Ascending aorta (tissue), 2 donors: ENCODE measurements at regions not wholly inside any gene's neighbourhood (a gene's known extent, or its start where the extent isn't known, plus 50 kb on each side); places are given as distances from the start of the nearest gene placed in this dataset.
"Not testable (repeated sequence)": the region's sequence is repeated elsewhere in the genome, so short reads cannot be mapped to it uniquely, and the experiment has no call there.

Experiments used
- DNase-seq, 2 donors: peaks; one replicate each; pipeline ENCODE4 v3.0.0-alpha.2; 2019; ENCODE audit warnings: low spot score in 2 of 2
- H3K27ac ChIP-seq, 2 donors: fragments of 200-600 bp; sonication (generic); one replicate each; pipeline ENCODE4 v1.5.1; 2016 to 2017; ENCODE audit warnings: mild to moderate bottlenecking in 1 of 2
- H3K27me3 ChIP-seq: fragments of 200-600 bp; sonication (generic); one replicate; pipeline ENCODE4 v1.5.1; 2017
- H3K36me3 ChIP-seq, 2 donors: fragments of 200-600 bp; sonication (generic); one replicate each; pipeline ENCODE4 v1.5.1; 2016
- H3K4me1 ChIP-seq, 2 donors: fragments of 200-600 bp; sonication (generic); one replicate each; pipeline ENCODE4 v1.5.1; 2016 to 2017; ENCODE audit warnings: mild to moderate bottlenecking in 1 of 2
- H3K4me3 ChIP-seq, 2 donors: fragments of 200-600 bp; sonication (generic); one replicate each; pipeline ENCODE4 v1.5.1; 2016 to 2017; ENCODE audit warnings: mild to moderate bottlenecking in 1 of 2
- H3K9me3 ChIP-seq, 2 donors: fragments of 200-600 bp; sonication (generic); one replicate each; pipeline ENCODE4 v1.5.1; 2016
- CTCF ChIP-seq, 3 experiments: fragments of 200-600 bp in 2 of 3; fragments of 450-650 bp in 1 of 3; sonication (generic) in 2 of 3; IDR thresholded peaks; one replicate each; pipeline ENCODE4 v1.5.1; 2016 to 2019; ENCODE audit warnings: antibody characterized with exemption in 3 of 3, mild to moderate bottlenecking in 1 of 3, moderate library complexity in 1 of 3
- intact Hi-C: fragments of 100-400 bp; cut with DNase I; formaldehyde crosslinking; loops from one replicate; pipeline ENCODE4 v1.15.1; 2023

- H3K4me3 ChIP-seq, result no peak overlapping the region
- DNase-seq, result no peak
- no peaks in the 10 kb centered on the region for H3K4me1 ChIP-seq
- H3K36me3 ChIP-seq, result no peaks in the 10 kb centered on the region
- no peaks in the 10 kb centered on the region for H3K27me3 ChIP-seq
- no peaks in the 10 kb centered on the region for H3K9me3 ChIP-seq
- intact Hi-C loops, result no loop called here
- H3K27ac ChIP-seq, result no peak overlapping the region
- TF ChIP-seq CTCF (IDR thresholded peaks at IDR 0.05), result no peak
Measured at GRCh38 chr9:115804206-115804605, 349.4 kb upstream of the PAPPA start.

- Histone ChIP-seq H3K27ac (no peak overlapping the region), H3K4me3 (no peak overlapping the region), H3K9me3 (no peaks in the 10 kb centered on the region), H3K27me3 (no peaks in the 10 kb centered on the region), H3K4me1 (no peaks in the 10 kb centered on the region), H3K36me3 (no peaks in the 10 kb centered on the region)
- TF ChIP-seq CTCF (IDR thresholded peaks at IDR 0.05), result no peak
- DNase-seq, result no peak
- intact Hi-C loops, result no loop called here
Measured at GRCh38 chr9:115808108-115808507, 345.5 kb upstream of the PAPPA start.

- no peak for DNase-seq
- TF ChIP-seq CTCF (IDR thresholded peaks at IDR 0.05), result no peak
- intact Hi-C loops, result no loop called here
- Histone ChIP-seq H3K9me3 (no peaks in the 10 kb centered on the region), H3K36me3 (no peaks in the 10 kb centered on the region), H3K27ac (no peak overlapping the region), H3K4me1 (no peaks in the 10 kb centered on the region), H3K4me3 (no peak overlapping the region), H3K27me3 (no peaks in the 10 kb centered on the region)
Measured at GRCh38 chr9:115808695-115809094, 344.9 kb upstream of the PAPPA start.

GRCh38 chr9:115810166-115810565 lies 343.4 kb upstream of the PAPPA start:
- DNase-seq, result no peak
- no peaks in the 10 kb centered on the region for H3K27me3 ChIP-seq
- no peak overlapping the region for H3K27ac ChIP-seq
- intact Hi-C loops, result loop anchor here (10.0 kb wide), 1 partner anchor 65 kb away; no protein-coding TSS in a partner anchor
- no peaks in the 10 kb centered on the region for H3K9me3 ChIP-seq
- H3K4me3 ChIP-seq, result no peak overlapping the region
- no peaks in the 10 kb centered on the region for H3K36me3 ChIP-seq
- H3K4me1 ChIP-seq, result no peaks in the 10 kb centered on the region
- no peak for TF ChIP-seq CTCF (IDR thresholded peaks at IDR 0.05)

GRCh38 chr9:115814081-115814480 lies 339.5 kb upstream of the PAPPA start:
- no peak for TF ChIP-seq CTCF (IDR thresholded peaks at IDR 0.05)
- intact Hi-C loops, result loop anchor here (10.0 kb wide), 1 partner anchor 61 kb away; no protein-coding TSS in a partner anchor
- H3K9me3 ChIP-seq, result no peaks in the 10 kb centered on the region
- DNase-seq, result no peak
- H3K4me3 ChIP-seq, result no peak overlapping the region
- no peaks in the 10 kb centered on the region for H3K4me1 ChIP-seq
- H3K27ac ChIP-seq, result no peak overlapping the region
- no peaks in the 10 kb centered on the region for H3K36me3 ChIP-seq
- no peaks in the 10 kb centered on the region for H3K27me3 ChIP-seq

GRCh38 chr9:115815786-115816185 lies 337.8 kb upstream of the PAPPA start:
- no peak for TF ChIP-seq CTCF (IDR thresholded peaks at IDR 0.05)
- intact Hi-C loops, result loop anchor here (10.0 kb wide), 1 partner anchor 59 kb away; no protein-coding TSS in a partner anchor

GRCh38 chr9:115818651-115819050 lies 334.9 kb upstream of the PAPPA start:
- H3K36me3 ChIP-seq, DNase-seq, H3K27me3 ChIP-seq, H3K4me1 ChIP-seq, H3K9me3 ChIP-seq, H3K27ac ChIP-seq, H3K4me3 ChIP-seq: not testable (repeated sequence)
- intact Hi-C loops, result loop anchor here (10.0 kb wide), 1 partner anchor 56 kb away; no protein-coding TSS in a partner anchor

More at GRCh38 chr9:115815786-115816185, 337.8 kb upstream of the PAPPA start:
- no peak for DNase-seq
- Histone ChIP-seq H3K36me3 (no peaks in the 10 kb centered on the region), H3K4me1 (no peaks in the 10 kb centered on the region), H3K4me3 (no peak overlapping the region), H3K27me3 (no peaks in the 10 kb centered on the region), H3K27ac (no peak overlapping the region), H3K9me3 (no peaks in the 10 kb centered on the region)
